Ramos (cell line): ENCODE measurements at regions not wholly inside any gene's neighbourhood (a gene's known extent, or its start where the extent isn't known, plus 50 kb on each side); places are given as distances from the start of the nearest gene placed in this dataset.
"Not testable (repeated sequence)": the region's sequence is repeated elsewhere in the genome, so short reads cannot be mapped to it uniquely, and the experiment has no call there.

Experiments
- in situ Hi-C: fragments of 300-500 bp; cut with MboI; formaldehyde crosslinking; loops from one replicate; pipeline ENCODE4 v1.14.3; 2022; ENCODE audit warnings: low sequenced_read_pairs; ENCODE audit not compliant: unreplicated experiment

DNA sequence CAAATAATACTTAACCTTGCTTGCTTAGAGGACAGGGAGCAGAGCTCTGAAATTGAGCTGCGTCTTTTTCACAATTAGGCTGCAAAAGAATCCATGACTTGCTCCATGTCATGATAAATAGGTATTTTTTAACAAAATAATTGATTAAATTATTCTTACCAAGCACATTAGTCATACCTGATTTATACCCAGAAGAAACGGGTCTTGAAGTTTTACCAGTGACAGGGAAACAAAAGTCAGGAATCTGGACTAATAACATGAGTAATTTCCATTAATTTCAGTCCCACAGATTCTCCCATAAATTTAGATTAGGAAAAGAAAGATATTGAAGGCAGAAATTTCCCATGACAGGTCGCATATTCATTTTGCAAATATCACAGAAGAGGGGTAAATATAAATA, 85.0 kb upstream of the BMP5 start:
- in situ Hi-C loops: no loop called here

DNA sequence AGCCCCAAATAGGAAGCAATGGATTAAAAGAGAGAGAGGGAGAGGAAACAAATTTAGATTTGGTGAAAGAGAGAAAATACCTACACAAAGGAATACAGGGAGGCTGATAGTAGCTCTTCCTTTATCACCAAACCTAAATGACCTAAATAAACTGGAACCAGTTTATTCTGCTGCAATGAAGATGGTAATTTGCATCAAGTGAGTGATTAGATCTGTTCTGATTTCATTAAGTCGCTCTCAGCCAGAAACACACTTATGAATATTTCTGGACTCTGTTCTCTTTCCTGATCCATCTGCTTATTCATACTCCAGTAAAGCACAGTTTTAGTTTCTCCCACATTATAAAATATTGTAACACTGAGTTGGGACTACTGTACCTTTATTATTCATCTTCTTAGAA, 83.4 kb upstream of the BMP5 start:
- in situ Hi-C loops: no loop called here

DNA sequence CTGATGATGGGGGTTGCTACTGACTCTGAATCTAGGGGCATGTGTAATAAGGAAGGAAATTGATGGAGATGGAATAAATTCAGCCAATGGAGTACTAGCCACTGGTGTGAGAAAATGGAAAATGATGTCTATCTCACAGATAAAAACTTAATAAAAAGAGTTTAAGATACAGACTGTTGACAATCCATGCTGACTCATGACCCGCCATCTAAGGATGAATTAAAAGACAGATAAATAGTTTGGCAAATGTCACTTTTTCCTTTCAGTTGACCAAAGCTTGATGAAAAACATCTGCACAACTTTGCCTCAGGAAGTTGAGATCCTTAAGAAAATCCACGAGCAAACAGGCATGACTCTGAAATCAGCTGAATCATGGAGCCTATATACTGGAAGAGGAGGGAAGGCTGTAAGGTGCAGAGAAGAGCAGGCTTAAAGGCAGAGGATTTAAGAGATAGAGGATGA, 82.6 kb upstream of the BMP5 start:
- in situ Hi-C loops: no loop called here

DNA sequence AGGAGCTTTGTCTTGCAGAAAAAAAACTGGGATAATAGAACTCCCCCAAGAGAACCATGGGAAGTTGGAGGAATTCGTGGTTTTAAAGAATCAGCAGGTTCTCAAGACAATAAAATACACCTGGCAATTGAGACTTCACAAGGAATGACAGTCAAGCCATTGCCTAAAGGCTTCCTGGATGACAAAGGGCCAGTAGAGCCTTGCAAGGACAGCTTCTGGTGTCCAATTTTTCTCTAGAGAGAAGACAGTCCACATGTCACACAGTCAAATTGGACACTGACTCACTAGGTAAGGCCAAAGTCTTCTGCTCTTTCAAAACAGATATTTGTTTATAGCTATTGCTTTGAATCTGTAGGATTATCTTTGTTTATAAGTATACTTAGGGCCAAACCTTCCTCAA, 80.3 kb upstream of the BMP5 start:
- in situ Hi-C loops: no loop called here

DNA sequence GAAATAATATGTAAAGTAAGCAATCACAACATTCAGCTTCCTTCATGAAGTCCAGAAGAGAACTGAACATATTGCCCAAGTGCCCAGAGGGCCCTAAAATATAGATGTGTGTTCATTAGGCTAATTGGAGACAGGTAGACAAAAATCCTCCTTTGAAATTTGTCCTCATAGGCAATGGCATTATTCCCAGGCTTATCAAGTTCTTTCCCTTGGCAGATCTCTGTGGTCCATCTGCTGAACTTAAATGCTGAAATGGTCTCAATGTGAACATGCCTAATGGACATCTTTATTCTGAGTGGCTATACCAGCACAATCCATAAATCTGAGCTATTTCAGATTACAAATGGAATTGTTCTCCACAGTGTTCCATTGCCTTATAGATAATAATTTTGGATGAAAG, 79.0 kb upstream of the BMP5 start:
- in situ Hi-C loops: no loop called here

DNA sequence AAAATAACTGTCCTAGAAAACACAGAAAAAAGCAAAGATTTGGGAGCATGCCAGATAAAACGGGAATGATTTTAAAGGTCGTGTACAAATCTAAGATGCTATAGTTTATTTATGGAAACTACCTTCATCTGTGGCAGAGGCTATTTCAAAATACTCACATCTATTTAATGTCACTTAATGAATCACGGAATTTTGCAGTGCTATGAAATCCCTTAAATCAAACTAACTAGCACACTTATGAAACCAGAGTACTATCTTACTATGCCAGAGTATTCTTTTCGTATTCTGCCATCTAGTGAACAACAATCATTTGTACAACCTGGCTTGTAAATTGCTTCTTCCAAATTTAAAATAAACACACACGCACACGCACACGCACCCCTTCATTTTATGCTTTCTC, 77.9 kb upstream of the BMP5 start:
- in situ Hi-C loops: no loop called here

DNA sequence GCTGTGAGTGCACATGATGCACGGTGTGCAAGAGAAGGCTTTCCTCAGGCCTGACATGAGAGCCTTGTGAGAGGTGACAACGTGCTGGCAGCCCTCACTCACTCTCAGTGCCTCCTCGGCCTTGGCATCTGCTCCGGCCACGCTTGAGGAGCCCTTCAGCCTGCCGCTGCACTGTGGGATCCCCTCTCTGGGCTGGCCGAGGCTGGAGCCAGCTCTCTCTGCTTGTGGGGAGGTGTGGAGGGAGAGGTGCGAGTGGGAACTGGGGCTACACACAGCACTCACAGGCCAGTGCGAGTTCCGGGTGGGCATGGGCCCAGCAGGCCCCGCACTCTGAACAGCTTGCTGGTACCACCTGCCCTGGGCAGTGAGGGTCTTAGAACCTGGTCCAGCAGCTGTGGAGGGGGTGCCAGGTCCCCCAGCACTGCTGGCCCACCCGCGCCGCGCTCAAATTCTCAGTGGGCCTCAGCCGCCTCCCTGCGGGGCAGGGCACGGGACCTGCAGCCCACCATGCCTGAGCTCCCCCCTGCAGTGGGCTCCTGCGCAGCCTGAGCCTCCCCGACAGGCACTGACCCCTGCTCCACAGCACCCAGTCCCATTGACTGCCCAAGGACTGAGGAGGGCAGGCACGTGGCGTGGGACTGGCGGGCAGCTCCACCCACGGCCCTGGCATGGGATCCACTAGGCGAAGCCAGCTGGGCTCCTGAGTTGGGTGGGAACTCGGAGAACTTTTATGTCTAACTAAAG, 74.9 kb upstream of the BMP5 start:
- in situ Hi-C loops: no loop called here

DNA sequence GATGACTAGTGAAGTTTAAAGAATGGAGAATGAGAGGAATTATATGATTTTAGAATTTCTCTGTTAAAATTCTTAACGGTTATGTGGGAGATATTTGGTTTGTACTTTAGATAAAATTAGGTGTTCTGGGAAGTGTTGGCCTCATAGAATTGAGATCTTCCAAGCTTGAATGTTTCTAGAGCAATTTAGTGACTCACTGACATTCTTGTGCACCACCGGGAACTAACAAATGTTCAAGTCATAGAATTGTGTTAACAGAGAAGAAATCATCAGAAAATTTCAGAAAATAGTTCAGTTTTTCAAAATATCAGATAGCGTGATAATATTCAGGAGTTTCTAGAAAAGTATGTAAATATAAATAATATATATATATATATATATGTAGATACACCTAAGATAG, 67.9 kb upstream of the BMP5 start:
- in situ Hi-C loops: no loop called here

DNA sequence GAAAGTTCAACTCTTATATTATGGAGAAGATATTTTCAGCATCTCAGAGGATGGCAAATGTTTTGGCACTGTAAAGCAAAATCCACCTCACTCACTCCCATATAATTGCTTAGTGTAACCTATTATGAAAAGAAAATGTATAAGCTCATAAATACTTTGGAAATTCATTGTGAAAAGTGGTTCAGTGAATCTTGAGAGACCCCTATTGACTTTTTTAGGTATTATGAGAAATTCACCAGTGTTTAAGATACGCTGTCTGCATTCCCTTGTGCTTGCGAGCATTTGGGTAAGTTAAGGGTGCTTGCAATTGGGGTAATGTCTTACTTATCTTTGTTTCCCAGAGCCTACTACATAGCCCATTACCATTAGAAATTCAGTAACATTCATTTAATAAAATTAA, 66.3 kb upstream of the BMP5 start:
- in situ Hi-C loops: no loop called here

DNA sequence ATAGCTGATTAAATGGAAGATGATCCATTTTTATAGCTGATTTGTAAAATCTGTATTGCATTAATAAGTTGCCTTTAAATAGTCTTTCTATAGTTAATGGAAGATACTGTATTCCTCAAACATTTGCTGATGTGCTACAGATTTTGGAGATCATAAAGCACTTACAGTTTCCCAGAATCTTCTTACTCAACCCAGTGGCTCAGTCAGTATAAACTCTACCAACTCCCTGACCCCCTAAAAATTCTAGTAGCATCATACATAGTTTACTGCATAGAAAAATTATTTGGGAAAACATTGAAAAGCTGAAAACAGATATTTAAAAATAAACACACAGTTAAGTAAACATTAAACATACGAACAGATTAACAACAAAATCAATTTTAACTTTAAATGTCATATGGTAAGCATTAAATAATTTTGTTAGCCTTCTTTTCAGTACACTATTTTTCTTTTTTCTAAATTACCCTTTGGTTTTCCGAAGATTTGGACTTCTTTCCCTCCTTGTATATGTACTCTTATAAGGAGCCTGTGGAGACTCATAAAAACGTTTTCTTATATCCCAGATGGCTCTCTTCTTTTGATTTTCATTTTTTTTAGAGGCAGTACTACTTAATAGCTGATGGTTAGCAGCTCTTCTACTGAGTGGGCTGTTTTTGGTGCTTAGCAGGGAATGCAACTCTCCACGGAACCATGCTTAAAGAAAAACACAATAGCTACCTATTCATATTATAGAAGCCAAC, 62.7 kb upstream of the BMP5 start:
- in situ Hi-C loops: no loop called here

DNA sequence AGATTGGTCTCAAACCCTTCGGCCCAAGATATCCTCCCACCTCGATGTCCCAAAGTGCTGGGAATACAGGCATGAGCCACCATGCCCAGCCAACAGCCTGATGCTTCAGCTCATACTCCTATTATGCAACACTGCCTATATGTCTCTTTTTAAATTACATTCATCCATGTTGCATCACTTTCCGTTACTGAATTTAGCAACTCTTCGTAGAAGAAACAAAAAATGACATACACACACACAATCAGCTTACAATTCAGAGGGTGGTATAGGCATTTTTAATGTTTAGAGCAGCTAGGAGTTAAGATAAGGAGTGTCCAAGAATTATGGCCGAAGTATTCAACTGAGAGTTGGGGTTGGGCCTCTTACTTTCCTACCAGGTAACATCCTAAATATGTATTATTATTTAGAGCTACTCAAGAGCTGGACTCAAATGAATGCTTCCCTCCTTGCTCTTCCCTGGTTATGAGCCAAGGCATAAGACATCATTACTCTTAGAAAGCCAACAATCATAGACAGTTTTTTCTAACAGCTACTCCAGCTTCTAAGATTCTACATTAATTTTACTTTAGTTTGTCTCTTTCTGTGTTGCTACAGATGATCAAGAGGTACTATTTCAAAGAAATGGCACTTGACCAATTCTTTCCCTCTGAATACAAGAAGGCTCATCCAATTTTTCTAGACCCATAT, 62.0 kb upstream of the BMP5 start:
- in situ Hi-C loops: no loop called here

DNA sequence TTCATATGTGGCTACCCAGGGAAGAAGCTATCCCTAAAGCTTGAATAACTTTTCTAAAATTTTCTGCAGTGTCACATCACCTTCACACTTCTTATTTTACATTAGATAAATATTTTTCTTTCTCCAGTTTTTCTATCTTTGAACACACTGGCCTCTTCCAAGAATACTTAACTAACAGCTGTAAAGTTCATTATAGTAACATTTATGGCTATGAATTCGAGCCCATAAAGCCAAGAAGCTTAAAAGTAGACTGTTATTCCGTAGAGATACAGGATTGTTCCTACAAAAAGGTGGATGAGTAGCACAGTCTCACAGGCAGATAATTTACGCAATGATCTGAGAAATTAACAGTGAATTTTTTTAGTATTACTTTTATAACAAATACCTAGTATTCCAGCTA, 55.7 kb upstream of the BMP5 start:
- in situ Hi-C loops: no loop called here

DNA sequence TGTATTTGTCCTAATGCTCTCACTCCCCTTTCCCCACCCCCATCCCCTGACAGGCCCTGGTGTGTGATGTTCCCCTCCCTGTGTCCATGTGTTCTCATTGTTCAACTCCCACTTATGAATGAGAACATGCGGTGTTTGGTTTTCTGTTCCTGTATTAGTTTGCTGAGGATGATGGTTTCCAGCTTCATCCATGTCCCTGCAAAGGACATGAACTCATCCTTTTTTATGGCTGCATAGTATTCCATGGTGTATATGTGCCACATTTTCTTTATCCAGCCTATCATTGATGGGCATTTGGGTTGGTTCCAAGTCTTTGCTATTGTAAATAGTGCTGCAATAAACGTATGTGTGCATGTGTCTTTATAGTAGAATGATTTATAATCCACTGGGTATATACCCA, 52.3 kb upstream of the BMP5 start:
- in situ Hi-C loops: not testable (repeated sequence)

DNA sequence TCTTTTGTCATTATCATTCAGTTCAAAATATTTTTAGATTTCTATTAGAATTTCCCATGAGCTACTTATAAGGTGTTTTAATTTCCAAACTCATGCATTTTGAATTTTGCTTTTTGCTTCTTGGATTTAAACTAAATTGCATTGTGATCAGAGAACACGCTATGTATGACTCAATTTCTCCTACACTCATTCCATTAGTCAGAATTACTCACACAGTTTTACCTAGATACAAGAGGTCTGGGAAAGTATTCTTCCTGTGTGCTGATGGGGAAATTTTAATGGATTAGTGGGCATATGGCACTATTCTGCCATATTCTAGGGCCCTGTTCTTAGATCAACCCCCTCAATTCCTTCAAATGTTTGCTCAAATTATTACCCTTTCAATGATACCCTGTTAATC, 49.9 kb upstream of the BMP5 start:
- in situ Hi-C loops: no loop called here
